ENCODE measurements at regions not wholly inside any gene's neighbourhood (a gene's known extent, or its start where the extent isn't known, plus 50 kb on each side); places are given as distances from the start of the nearest gene placed in this dataset.

DNA sequence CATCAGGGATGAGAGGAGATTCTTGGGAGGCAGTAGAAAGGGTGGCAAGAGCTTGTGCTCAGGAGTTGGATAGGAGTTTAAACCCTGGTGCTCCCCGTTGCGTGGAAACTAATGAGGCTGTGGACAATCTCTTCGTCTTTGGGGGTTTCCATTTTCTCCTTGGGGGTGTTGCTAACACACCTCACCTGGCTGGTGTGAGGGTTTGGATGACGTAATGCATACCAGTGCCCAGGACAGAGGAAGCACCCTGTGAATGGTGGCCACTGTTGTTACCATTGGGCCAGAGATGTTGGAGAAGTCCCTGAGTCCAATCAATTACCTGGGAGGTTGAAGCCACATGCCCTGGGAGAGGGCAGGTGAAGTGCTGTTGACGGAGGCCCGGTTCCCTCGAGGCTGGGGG lies 146.5 kb downstream of the URI1 start:
- H3K9me3 ChIP-seq (replicated peaks in 1 of 11): no peaks in the 10 kb centered on the region
- H3K9ac ChIP-seq: no peak overlapping the region
- no peaks in the 10 kb centered on the region for H3K27me3 ChIP-seq
- H3K4me3 ChIP-seq: no peak overlapping the region
- no peaks in the 10 kb centered on the region for H4K20me1 ChIP-seq
- H3K4me1 ChIP-seq: peaks cover 0 to 21% (median 10%) of the 10 kb centered on the region in 10 experiments; a peak in 15 of 20 replicates
- H3K27ac ChIP-seq: no peak overlapping the region
- no peaks in the 10 kb centered on the region for H3K36me3 ChIP-seq
- no peak overlapping the region for H3K4me2 ChIP-seq
- no peak for TF ChIP-seq Cebpa-rat (IDR thresholded peaks at IDR 0.05)

- no peaks in the 10 kb centered on the region for H4K20me1 ChIP-seq
- no peaks in the 10 kb centered on the region for H3K27me3 ChIP-seq
- H3K4me2 ChIP-seq: no peak overlapping the region
- no peaks in the 10 kb centered on the region for H3K9me3 ChIP-seq (replicated peaks in 1 of 11)
- H3K36me3 ChIP-seq: no peaks in the 10 kb centered on the region
- TF ChIP-seq Cebpa-rat (IDR thresholded peaks at IDR 0.05): no peak
- no peak overlapping the region for H3K9ac ChIP-seq
- no peak overlapping the region for H3K27ac ChIP-seq
- H3K4me1 ChIP-seq: peaks cover 0 to 21% (median 10%) of the 10 kb centered on the region in 10 experiments; a peak in 15 of 20 replicates
- no peak overlapping the region for H3K4me3 ChIP-seq
These were observed 147.1 kb downstream of the URI1 start for GRCh38 chr19:30089086-30089665.

DNA sequence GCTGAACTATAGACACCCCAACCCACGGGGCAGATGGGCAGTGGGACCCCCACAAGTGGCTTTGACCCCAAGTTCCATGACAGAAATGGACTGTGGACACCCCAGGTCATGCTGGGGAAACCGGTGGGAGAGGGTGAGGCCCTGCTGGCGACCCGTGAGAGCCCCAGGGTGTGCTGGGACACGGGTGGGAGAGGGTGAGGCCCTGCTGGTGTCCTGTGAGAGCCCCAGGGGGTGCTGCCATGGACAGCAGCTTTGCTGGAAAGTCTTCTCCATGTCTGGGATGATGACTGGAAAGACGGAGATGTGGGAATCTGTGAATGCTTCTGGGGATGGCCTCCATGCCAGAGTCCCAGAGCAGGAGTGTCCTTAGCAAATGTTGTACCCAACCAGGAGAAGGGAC lies 148.4 kb downstream of the URI1 start:
- Histone ChIP-seq H3K9ac (no peak overlapping the region), H3K4me1 (peaks cover 0 to 13% (median 4%) of the 10 kb centered on the region in 10 experiments; a peak in 13 of 20 replicates), H3K9me3 (replicated peaks in 1 of 11) (no peaks in the 10 kb centered on the region), H4K20me1 (no peaks in the 10 kb centered on the region), H3K27ac (no peak overlapping the region), H3K4me3 (no peak overlapping the region), H3K27me3 (no peaks in the 10 kb centered on the region), H3K36me3 (no peaks in the 10 kb centered on the region), H3K4me2 (no peak overlapping the region)
- TF ChIP-seq Cebpa-rat (IDR thresholded peaks at IDR 0.05): no peak

- Histone ChIP-seq H3K36me3 (no peaks in the 10 kb centered on the region), H3K4me3 (no peak overlapping the region), H3K9ac (no peak overlapping the region), H3K9me3 (replicated peaks in 1 of 11) (no peaks in the 10 kb centered on the region), H3K27me3 (no peaks in the 10 kb centered on the region), H3K4me2 (no peak overlapping the region; a peak in 1 of 22 replicates), H3K4me1 (peaks cover 0 to 9% (median under 1%) of the 10 kb centered on the region in 10 experiments; a peak in 5 of 20 replicates), H3K27ac (no peak overlapping the region), H4K20me1 (no peaks in the 10 kb centered on the region)
- TF ChIP-seq Cebpa-rat (IDR thresholded peaks at IDR 0.05): no peak
These were observed 148.9 kb downstream of the URI1 start for GRCh38 chr19:30090963-30091362.

GRCh38 chr19:30091456-30091855 lies 149.4 kb downstream of the URI1 start:
- Histone ChIP-seq H3K4me2 (no peak overlapping the region), H4K20me1 (no peaks in the 10 kb centered on the region), H3K27me3 (no peaks in the 10 kb centered on the region), H3K9ac (no peak overlapping the region), H3K4me1 (0 out of 20 replicates have a peak, but pooled peaks cover 0 to 6% (median 0%) of the 10 kb centered on the region in 10 experiments), H3K36me3 (no peaks in the 10 kb centered on the region), H3K9me3 (replicated peaks in 1 of 11) (no peaks in the 10 kb centered on the region), H3K4me3 (no peak overlapping the region), H3K27ac (no peak overlapping the region)
- no peak for TF ChIP-seq Cebpa-rat (IDR thresholded peaks at IDR 0.05)

- Histone ChIP-seq H3K36me3 (no peaks in the 10 kb centered on the region), H4K20me1 (no peaks in the 10 kb centered on the region), H3K27me3 (no peaks in the 10 kb centered on the region), H3K4me1 (0 out of 20 replicates have a peak, but pooled peaks cover 0 to 6% (median 0%) of the 10 kb centered on the region in 10 experiments), H3K4me3 (no peak overlapping the region), H3K9ac (no peak overlapping the region), H3K27ac (no peak overlapping the region), H3K9me3 (replicated peaks in 1 of 11) (no peaks in the 10 kb centered on the region), H3K4me2 (no peak overlapping the region)
- no peak for TF ChIP-seq Cebpa-rat (IDR thresholded peaks at IDR 0.05)
These were observed 149.8 kb downstream of the URI1 start for GRCh38 chr19:30091856-30092255.

DNA sequence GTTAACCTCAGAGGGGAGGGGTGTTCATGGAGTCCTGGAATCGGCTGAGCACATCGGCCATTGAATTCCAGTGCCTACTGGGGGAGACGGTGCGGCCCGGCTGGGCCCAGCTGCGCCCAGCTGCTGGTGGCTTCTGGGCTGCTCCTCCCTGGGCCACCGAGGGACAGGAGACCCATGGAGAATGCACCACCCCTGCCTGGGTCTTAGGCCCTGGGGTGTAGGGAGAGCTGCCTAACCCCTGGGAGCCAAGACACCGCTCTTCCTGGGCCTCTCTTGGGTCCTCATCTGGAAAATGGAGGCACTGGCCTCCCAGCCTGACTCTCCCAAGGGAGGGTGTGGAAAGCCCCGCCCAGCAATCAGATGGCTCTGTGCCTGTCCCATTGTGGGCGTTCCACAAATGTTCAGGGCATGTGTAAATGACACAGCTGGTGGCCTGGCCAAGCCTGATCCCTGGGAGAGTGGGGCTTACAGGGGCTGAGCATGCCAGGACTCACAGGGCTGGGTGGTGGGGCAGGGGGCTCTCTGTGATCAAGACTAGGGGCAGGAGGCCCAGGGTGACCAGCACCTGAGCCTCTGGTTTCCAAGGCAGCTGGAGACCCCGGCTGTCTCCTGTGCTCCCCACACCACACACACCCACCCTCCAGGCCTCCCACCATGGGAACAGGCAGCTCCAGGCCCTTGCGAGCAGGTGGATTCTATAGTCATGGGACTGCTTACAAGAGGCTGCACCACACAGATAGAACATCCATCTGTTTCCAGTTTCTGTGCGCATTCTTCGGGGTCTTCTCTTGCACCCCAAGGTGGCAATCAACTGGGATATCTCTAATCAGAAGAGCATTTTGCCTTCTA lies 150.9 kb downstream of the URI1 start:
- TF ChIP-seq Cebpa-rat (IDR thresholded peaks at IDR 0.05): no peak

GRCh38 chr19:30093966-30094755 lies 152.1 kb downstream of the URI1 start:
- no peak for TF ChIP-seq Cebpa-rat (IDR thresholded peaks at IDR 0.05)
- H3K9me3 ChIP-seq (replicated peaks in 1 of 11): no peaks in the 10 kb centered on the region
- H3K4me1 ChIP-seq: 0 out of 20 replicates have a peak, but pooled peaks cover 0 to 6% (median 0%) of the 10 kb centered on the region in 10 experiments

More for the DNA sequence above, 150.9 kb downstream of the URI1 start:
- Histone ChIP-seq H3K27me3 (no peaks in the 10 kb centered on the region), H3K4me1 (0 out of 20 replicates have a peak, but pooled peaks cover 0 to 6% (median 0%) of the 10 kb centered on the region in 10 experiments), H3K4me2 (no peak overlapping the region), H3K27ac (no peak overlapping the region), H3K9ac (no peak overlapping the region), H3K36me3 (no peaks in the 10 kb centered on the region), H3K4me3 (no peak overlapping the region), H4K20me1 (no peaks in the 10 kb centered on the region), H3K9me3 (replicated peaks in 1 of 11) (no peaks in the 10 kb centered on the region)

GRCh38 chr19:30094756-30095140 lies 152.7 kb downstream of the URI1 start:
- H3K27ac ChIP-seq: no peak overlapping the region
- H3K27me3 ChIP-seq: no peaks in the 10 kb centered on the region
- no peak overlapping the region for H3K4me3 ChIP-seq
- no peak overlapping the region for H3K9ac ChIP-seq
- H3K36me3 ChIP-seq: no peaks in the 10 kb centered on the region
- no peak for TF ChIP-seq Cebpa-rat (IDR thresholded peaks at IDR 0.05)
- H3K9me3 ChIP-seq (replicated peaks in 1 of 11): no peaks in the 10 kb centered on the region
- H3K4me1 ChIP-seq: 0 out of 20 replicates have a peak, but pooled peaks cover 0 to 6% (median 0%) of the 10 kb centered on the region in 10 experiments
- no peaks in the 10 kb centered on the region for H4K20me1 ChIP-seq
- no peak overlapping the region for H3K4me2 ChIP-seq

More at GRCh38 chr19:30093966-30094755, 152.1 kb downstream of the URI1 start:
- no peak overlapping the region for H3K4me3 ChIP-seq
- no peaks in the 10 kb centered on the region for H4K20me1 ChIP-seq
- no peak overlapping the region for H3K27ac ChIP-seq
- no peak overlapping the region for H3K4me2 ChIP-seq
- no peaks in the 10 kb centered on the region for H3K36me3 ChIP-seq
- no peak overlapping the region for H3K9ac ChIP-seq
- no peaks in the 10 kb centered on the region for H3K27me3 ChIP-seq

Measured in BLaER1 treated with 17β-estradiol and CSF1 and Interleukin-3, amounts not matched to agents 10 nM and 100 nM (cell line).